GM18508 (cell line): ENCODE measurements at regions not wholly inside any gene's neighbourhood (a gene's known extent, or its start where the extent isn't known, plus 50 kb on each side); places are given as distances from the start of the nearest gene placed in this dataset.
A peak's percentile ranks its signal among the peaks of the same experiment; 100 is the strongest.
"Not testable (repeated sequence)": the region's sequence is repeated elsewhere in the genome, so short reads cannot be mapped to it uniquely, and the experiment has no call there.

Experiments used
- ATAC-seq: cut with Tn5 transposase; IDR thresholded peaks from one replicate; pipeline ENCODE4 v1.9.1; 2021; ENCODE audit warnings: moderate number of reproducible peaks; ENCODE audit not compliant: insufficient read depth, unreplicated experiment

DNA sequence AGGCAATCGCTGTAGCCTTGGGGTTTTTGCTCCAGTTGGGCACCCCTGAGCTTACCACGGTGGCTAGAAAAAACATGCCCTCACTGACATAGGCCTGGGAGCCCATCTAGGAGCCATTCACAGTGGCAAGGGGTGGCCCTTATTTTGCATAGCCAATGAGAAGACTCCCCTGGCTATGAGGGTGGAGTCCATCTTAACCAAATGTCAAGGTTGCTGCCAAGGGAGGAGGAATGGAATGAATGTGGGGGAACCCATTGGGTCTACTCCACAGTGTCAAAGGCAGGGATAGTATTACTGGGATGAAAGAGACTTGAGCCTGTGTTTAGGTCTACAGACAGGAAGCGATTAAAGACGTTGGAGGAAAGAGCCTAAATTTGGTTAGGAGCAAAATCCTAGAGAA lies 295.7 kb upstream of the PLGLB2 start:
- ATAC-seq, result not testable (repeated sequence)

DNA sequence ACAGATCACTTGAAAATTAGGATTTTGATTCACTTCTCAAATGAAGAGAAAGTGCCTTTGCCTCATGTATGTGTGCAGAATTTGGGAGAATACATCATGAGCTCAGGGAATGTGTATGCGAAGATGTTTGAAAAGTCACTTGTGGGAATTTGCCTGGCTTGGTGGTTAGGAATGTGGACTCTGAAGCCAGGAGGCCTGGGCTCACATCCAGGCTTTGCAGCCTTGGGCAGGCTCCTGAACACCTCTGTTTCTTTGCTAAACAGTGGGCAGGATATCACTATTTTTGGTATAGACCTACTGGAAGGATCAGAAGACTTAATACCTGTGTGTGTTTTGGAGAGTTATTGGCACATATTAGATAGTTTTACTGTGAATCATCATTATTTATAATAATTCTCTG lies 295.0 kb upstream of the PLGLB2 start:
- ATAC-seq, result not testable (repeated sequence)

DNA sequence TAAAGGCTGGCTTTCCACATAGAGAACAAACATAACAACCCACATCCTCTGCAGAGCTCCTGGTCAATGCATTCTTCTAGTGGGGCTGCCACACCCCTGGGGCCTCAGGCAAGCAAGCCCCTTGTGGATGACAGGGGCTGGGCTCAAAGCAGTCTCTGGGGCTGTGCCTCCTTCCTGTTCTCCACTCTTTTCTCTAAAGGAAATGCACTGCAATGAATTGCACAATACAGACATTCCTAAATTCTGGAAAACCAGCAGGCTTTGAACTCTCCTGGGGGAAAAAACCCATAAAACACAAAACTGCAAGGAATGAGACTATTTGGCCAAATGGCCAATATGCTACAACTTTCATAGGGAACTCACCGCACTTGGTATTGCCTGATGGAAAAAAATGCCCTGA lies 293.9 kb upstream of the PLGLB2 start:
- not testable (repeated sequence) for ATAC-seq

DNA sequence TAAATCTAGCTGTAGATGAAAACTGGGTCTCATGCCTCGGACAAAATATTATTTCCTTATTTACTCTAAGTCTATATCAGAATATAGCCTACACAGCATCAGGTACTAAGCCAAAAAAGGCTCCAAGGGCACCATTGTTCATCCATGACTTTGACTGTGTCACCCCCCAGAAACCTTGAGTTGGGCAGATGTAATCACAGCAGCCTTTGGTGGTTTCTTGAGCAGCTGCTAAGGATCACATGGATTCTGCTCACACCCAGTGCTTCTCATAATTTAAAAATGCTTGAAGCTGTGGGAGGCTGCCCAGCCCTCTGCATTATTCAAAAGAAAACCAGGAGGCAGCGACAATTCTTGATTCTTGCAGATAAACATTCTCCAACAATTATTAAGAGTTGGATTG lies 293.5 kb upstream of the PLGLB2 start:
- ATAC-seq, result not testable (repeated sequence)

DNA sequence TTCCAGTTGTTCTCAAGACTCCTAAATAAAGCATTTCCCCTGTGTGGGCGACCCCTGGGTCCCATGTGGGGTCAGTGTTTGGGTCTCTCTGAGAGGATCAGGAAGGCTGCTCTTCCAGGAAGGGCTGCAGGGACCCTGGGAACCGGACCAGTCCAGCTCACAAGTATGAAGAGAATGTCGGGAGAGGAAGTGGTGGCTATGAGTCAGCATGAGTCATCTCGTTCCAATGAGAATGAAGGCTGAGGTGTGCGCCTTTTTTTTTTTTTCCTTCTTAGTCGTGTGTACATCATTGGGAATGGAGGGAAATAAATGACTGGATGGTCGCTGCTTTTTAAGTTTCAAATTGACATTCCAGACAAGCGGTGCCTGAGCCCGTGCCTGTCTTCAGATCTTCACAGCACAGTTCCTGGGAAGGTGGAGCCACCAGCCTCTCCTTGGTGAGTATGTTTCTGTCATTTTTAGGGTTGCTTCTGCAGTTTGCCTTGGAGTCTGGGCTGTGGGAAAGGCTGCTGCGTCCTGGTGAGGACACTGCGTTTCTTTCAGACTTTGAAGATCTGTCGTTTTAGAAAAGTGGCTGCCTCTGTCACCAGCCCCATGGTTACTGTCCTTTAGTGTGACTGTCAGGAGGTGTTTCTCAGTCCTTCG lies 292.6 kb upstream of the PLGLB2 start:
- ATAC-seq, result not testable (repeated sequence)

DNA sequence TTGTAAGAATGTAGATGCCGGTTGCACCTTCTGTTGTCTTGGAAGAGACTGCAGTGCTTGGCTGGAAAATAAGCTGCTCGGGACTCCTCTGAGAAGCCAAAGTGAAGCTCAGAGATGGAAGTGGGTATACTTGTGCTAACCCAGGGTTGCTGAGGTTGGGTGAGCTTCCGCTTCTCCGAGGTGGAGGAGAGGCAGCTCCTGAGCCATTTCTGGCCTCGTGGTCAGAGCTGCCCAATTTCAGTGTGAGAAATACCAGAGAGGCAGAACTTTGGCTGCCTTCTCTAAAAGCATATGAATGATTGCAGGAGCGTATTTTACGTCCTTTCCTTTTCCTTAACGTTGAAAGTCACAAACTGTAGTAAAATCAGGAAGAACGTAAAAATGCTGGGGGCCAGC lies 292.0 kb upstream of the PLGLB2 start:
- not testable (repeated sequence) for ATAC-seq

DNA sequence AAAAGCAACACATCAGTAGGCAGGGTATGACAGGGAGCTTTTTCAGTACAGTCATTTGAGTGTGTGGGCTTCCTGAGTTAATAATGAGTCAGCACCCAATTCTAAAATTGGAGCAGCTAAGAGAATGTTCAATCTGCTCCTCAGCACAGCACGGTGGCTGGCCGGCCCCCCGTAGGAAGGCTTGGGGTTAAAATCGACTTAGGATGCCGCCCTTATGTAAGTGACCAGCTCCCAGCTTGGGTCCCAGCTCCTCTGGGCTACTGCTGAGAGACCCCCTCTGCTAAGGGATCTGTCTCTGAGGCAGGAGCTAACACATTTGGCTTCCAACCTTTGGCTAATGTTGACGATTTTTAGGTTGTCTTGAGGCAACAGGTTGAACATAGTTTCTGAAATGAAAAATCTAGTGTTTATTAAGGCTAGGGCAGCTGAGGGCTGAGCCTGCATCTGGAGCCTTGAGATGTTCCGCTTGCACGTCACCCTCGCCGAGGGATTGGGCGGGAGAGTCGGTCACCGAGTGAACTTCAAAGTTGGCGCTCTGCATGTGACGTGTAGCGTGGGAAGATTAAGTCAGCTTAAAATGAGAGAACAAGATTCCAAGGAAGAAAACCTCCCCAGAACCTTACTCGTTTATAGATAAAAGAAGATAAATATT lies 291.3 kb upstream of the PLGLB2 start:
- ATAC-seq, result peak; percentile 63

DNA sequence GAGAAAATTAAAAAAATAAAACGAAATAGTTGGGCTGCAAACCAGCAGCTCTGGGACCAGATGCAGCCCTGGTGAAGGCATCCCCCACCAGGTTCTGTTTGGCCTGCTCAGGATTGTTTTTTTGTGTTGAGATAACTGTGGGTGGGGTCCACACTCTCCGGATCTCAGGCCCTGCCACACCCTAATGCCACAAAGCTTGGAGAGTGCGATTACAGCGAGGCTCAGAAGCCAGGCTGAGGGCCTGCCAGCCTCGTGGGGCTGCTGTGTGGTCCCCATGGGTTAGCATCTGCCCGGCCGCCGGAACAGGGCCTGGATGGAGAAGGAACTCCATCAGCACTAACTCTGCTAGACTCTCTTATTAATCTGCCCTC lies 290.8 kb upstream of the PLGLB2 start:
- not testable (repeated sequence) for ATAC-seq

DNA sequence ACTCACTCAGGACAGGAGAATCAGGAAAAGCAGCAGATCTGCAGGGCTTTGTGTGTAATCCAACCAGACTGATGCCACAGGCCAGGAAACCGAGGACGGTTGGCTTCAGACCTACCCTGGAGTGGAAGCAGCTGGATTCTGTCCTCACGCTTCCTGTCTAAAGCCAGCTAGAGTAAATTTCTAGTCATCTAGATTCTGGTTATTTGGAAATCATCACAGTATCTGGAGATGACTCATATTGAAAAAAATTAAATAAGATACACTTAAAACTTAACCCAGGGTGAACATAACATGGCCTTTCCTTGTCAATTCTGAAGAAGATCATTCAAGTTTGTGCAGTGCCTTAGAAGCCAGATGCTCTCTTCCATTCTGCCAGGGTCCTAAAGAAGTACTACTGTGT lies 288.9 kb upstream of the PLGLB2 start:
- ATAC-seq, result not testable (repeated sequence)

DNA sequence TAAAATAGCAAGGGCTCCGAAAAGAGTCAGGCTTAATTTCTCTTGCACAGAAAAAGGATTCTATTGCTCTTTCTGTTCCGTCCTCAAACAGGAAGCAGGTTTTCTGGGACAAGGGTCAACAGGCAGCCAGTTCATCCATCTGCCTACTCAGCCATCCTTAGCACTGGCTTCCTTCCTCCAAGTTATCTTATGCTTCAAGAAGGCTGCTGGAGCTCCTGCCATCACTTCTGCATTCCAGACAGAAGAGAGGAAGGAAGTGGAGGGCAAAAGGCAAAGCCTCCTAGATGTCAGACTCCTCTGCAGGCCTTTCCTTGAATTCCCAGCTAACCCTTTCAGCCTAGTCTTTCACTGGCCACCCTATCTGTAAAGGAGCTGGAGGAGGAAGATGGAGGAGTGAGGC lies 287.8 kb upstream of the PLGLB2 start:
- not testable (repeated sequence) for ATAC-seq

DNA sequence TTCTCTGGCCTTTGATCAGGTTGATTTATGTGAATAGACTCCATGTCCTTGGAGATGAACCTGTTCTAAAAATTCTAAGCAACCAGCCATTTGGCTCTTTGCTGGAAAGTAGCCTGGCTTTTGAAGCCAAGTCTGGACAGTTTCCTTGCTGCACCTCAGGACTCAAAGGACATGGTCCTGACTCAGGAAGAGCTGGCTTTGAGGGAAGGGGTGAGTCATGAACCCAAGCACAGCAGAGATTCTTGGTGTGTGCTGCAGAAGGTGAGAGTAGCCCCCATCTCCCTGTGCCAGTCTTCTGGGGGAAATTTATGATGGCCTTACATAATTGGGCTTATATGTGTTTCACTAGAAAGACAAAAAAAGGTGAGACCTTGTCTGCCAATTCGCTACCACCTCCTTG lies 287.2 kb upstream of the PLGLB2 start:
- ATAC-seq, result not testable (repeated sequence)

DNA sequence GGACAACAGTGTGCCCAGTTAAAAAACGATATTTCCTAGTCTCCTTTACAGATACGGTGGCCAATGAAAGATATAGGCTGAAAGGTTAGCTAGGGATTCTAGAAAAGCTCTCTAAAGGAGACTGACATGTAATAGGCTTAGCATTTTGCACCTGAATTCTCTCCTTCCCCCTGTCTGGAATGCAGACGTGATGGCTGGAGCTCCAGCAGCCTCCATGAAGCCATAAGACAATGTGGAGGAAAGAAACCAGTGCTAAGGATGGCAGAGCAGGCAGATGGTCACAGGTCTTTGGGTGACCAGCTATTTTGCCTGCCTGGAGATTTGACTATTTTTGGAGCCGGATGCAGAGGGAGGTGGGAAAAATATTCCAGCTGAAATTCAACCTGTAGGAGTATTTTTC lies 286.2 kb upstream of the PLGLB2 start:
- ATAC-seq, result not testable (repeated sequence)

DNA sequence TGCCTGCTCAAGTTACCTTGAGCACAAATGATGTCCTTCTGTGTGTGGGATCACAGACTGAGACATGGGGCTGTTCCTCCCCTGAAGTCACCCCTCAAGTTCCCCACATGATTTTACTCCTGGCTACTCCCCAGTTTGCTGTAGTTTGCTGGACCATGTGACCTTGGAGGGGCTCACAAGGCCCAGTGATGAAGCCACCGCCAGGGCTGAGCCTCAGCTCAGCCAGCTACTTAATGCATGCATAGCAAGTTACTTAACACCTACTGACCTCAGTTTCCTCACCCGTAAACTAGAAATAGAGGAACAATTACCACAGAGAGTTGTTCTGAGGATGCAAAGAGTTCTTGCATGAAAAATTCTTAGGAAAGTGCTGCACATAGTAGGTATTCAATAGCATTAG lies 283.7 kb upstream of the PLGLB2 start:
- ATAC-seq, result not testable (repeated sequence)

DNA sequence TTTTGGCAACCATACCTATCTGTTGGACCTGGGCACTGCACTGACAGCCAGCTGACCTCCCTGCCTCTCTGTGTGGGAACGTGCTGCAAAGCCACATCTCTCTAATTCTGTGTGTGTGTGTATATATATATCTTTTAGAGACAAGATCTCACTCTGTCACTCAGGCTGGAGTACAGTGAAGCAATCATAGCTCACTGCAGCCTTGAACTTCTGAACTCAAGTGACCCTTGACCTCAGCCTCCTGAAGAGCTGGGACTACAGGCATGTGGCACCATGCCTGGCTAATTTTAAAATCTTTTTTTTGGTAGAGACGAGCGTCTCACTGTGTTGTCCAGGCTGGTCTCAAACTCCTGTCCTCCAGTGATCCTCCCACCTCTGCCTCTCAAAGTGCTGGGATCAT lies 282.2 kb upstream of the PLGLB2 start:
- not testable (repeated sequence) for ATAC-seq

DNA sequence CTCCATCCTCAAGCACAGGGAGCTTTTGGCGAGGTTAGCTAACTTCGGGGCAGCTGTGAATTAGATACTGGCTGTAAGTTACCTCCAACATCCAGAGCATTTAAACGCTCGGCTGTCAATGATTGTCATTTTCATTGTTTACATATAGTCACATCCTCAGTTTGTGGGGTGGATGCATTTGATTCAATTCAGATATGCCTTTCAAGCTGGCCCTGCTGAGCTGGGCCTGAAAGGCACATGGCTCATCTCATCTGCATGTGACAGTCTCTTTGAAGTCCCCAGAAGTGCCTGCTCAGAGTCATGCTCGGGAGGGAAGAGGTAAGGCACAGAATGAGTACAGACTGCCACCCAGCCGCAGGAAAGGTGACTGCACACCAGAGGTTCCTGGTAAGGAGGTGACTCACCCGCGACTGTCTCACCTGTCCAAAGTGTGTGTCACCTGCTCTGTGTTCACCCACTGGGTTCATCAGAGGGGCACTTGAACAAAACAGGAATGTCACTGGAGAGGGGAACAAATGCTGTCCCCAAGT lies 281.2 kb upstream of the PLGLB2 start:
- ATAC-seq, result peak; percentile 40

DNA sequence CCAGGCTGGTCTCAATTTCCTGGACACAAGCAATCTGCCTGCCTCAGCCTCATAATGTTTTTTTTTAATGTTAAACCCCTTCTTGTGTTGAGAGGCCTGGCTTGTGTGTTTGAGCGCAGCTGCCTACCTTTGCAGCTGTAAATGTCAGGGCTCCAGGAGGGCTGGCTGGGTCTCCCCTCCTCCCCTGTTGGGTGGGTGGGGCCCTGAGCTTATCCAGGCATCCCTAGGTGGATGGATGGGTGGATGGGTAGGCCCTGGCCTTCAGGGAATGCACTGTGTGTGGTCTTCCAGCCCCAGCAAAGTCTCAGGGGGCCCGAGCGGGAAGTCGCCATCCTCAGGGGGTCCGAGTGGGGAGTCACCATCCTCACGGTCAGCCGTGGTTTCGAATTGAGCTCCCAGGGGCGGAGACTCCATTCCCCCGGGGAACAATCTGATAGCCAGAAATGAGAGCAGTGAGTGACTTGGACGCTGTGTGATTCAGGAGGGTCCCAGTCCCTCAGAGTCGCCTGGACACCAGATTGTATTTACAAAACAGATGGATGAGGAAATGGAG lies 279.4 kb upstream of the PLGLB2 start:
- ATAC-seq, result not testable (repeated sequence)

DNA sequence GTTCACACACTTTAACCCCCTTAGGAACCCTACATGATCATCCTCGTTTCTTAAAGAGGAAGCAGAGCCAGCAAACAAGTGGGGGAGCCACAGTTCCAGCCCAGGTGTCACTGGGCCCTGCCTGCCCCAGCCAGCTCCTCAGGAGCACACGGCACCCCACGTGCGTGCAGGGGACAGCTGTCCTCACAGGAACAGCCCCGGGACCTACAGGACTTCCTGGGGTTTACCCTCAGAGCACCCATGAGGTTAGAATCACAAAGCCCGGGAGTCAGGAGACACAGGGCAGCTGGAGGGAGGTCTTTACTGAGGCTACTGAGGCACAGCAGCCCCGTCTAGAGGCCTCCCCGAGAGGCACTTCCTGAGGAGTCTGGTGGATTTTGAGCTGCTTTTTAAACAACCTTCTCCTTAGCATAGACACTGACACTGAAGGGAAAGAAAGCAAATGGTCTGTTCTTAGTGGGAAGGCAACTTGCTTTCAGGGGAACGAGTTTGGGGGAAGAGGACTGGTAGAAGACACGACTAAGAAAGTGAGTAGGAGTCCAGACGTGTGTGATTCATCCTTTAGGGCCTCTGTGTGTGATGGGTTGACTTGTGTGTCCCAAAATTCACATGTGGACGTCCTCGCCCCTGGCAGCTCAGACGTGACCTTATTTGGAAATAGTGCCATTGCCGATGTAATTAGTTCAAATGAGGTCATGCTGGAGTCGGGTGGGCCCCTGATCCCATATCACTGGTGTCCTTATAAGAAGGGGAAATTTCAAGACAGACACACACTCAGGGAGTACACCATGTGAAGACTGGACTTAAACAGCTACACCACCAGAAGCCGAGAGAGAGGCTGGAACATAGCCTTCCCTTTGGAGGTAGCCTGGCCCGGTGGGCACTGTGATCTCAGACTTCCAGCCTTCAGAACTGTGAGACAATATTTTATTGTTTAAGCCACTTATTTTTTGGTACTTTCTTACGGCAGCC lies 278.4 kb upstream of the PLGLB2 start:
- not testable (repeated sequence) for ATAC-seq

DNA sequence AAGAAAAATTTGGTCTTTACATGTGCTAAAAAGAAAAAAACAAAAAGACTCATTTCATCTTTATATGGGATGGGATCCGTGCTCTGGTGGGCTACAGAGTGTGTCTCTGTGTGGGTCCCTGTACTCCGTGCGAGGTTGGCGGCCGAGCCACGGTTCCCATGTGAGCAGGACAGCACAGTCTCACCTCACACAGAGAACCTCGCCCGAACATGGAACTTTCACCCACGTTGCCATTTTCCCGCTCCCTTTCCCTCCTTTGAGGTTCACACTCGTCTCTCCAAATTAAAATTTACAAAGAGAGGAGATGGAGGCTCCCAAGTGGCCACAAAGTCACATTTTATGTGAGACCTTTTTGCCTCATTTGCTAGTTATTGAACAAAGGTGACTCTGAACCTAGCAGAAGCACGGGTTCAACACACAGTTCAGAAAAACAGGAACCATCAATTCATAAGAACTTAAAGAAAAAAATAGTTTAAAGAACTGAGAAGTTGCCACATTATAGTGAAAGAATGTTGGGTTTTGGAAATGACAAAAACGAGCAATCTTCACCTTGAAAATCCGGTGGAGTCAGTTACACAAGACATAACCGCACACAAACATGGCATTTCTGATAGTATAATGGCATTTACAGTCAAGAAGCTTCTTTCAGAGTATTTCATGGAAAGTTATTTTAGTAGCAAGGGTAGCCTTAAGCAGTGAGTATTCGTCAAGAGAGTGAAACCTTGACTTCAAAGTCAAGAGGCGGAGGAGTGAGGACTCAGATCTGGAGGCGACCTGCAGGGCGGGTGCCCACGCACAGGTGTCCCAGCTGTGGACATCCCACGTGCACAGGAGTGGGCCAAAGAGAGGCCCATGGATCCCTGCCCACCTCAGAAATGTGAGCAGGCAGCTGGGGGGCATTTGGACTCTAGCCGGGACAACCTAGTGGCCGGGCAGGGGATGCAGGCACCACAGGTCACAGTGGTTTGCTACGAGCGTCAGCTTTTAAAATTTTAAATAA lies 277.2 kb upstream of the PLGLB2 start:
- ATAC-seq, result peak; percentile 38

DNA sequence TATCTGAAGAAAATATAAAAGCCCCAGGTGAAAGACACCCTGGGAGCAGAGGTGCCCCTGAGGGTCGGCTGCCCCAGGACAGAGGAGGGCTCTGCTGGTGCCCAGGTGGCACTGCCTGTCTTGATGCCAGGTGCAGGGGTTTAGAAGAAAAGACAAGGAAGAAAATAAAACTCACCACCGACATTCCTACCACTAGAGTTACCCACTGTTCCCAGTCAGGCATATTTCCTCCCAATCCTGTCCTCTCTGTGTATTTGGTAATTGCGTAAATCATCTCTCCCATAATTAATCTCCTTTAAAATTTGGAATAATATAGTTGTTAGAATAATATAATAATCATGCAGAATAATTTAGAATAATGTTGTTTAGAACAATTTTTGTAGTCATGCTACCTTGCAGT lies 276.4 kb upstream of the PLGLB2 start:
- ATAC-seq, result not testable (repeated sequence)
